PC-9 (cell line): ENCODE measurements at regions not wholly inside any gene's neighbourhood (a gene's known extent, or its start where the extent isn't known, plus 50 kb on each side); places are given as distances from the start of the nearest gene placed in this dataset.

ENCODE experiments used
- BruUV-seq: library from RNA; stranded (reverse); fragments of 400-500 nt; replicated peaks from 2 replicates; lab custom pipeline; 2021; lab: Mats Ljungman, UMichigan
- CTCF ChIA-PET: fragments of 300-600 bp; sonication (Branson Sonifier 250); formaldehyde crosslinking; loops from one replicate; lab custom pipeline; 2022; ENCODE audit warnings: antibody characterized with exemption; lab: Charles Lee
- POLR2A ChIA-PET: fragments of 300-600 bp; sonication (Branson Sonifier 250); formaldehyde crosslinking; loops from one replicate; lab custom pipeline; 2022; ENCODE audit warnings: antibody characterized with exemption; ENCODE audit not compliant: unreplicated experiment; lab: Charles Lee
- DNase-seq, 2 experiments: peaks; one replicate each; pipeline versions ENCODE4 v3.0.0 to v3.0.0-alpha.2; 2015 to 2022; ENCODE audit warnings: mixed read lengths in 1 of 2
- H2AFZ ChIP-seq: fragments of 200-600 bp; sonication (generic); 2 replicates; pipeline ENCODE4 v1.8.1; 2017; ENCODE audit warnings: antibody characterized with exemption
- H3F3A ChIP-seq: fragments of 200-600 bp; sonication (generic); 2 replicates; pipeline ENCODE4 v1.8.1; 2017; ENCODE audit warnings: antibody characterized with exemption, mild to moderate bottlenecking, low read depth; ENCODE audit not compliant: insufficient read depth
- H3K27ac ChIP-seq: fragments of 200-600 bp; sonication (generic); 2 replicates; pipeline ENCODE4 v1.6.1; 2016; ENCODE audit warnings: mixed run types
- H3K27me3 ChIP-seq: fragments of 200-600 bp; sonication (generic); 2 replicates; pipeline ENCODE4 v1.6.1; 2016; ENCODE audit warnings: low read depth, mixed run types; ENCODE audit not compliant: insufficient read depth
- H3K36me3 ChIP-seq: fragments of 200-600 bp; sonication (generic); 2 replicates; pipeline ENCODE4 v1.6.1; 2016; ENCODE audit warnings: low read depth, mixed run types
- H3K4me1 ChIP-seq: fragments of 200-600 bp; sonication (generic); replicated peaks from 2 replicates; pipeline ENCODE4 v1.6.1; 2016; ENCODE audit warnings: mixed run types; ENCODE audit not compliant: insufficient read depth
- H3K4me2 ChIP-seq: fragments of 200-600 bp; sonication (generic); 2 replicates; pipeline ENCODE4 v1.6.1; 2017; ENCODE audit warnings: mixed run types
- H3K4me3 ChIP-seq: fragments of 200-600 bp; sonication (generic); 2 replicates; pipeline ENCODE4 v1.6.1; 2016; ENCODE audit warnings: mixed run types
- H3K79me2 ChIP-seq: fragments of 200-600 bp; sonication (generic); 2 replicates; pipeline ENCODE4 v1.6.1; 2017; ENCODE audit warnings: low read depth, mixed run types
- H3K9me2 ChIP-seq: fragments of 200-600 bp; sonication (generic); 2 replicates; pipeline ENCODE4 v1.8.1; 2017; ENCODE audit warnings: mild to moderate bottlenecking; ENCODE audit not compliant: insufficient read depth
- H3K9me3 ChIP-seq: fragments of 200-600 bp; sonication (generic); 2 replicates; pipeline ENCODE4 v1.8.1; 2016; ENCODE audit warnings: low read depth; ENCODE audit not compliant: insufficient read depth
- H4K20me1 ChIP-seq: fragments of 200-600 bp; sonication (generic); 2 replicates; pipeline ENCODE4 v1.8.1; 2017; ENCODE audit not compliant: insufficient read depth
- EZH2 ChIP-seq: fragments of 200-600 bp; sonication (generic); IDR thresholded peaks from 2 replicates; pipeline ENCODE4 v1.8.0; 2017; ENCODE audit warnings: antibody characterized with exemption, low read depth
- intact Hi-C: fragments of 100-400 bp; cut with micrococcal nuclease; formaldehyde crosslinking; loops from one replicate; pipeline ENCODE4 v1.10.0; 2022; ENCODE audit not compliant: unreplicated experiment
- TF ChIP-seq, protein P1 (sequence below): fragments of 200-600 bp; sonication (generic); conservative IDR thresholded peaks from 2 replicates; pipeline ENCODE4 v1.6.1; 2017; ENCODE audit warnings: mixed run types, antibody characterized with exemption, mild to moderate bottlenecking, moderate library complexity

DNA sequence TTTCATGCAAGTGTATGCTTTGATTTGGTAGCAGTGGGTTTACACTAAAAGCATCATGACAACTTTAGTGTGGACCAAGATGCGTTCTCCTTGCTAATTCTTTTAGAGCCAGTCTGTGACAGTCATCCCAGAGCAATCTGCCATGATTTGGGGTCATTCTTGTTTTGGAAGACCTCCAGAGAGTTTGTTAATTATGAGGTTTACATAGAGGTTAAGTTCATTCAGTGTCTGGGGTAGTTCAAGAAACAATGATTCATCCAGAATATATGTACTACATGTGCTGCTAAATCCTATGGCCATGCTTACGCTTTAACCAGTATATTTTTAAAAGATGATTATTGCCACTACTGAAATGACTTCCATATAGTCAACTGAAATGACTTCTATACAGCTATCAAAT, 328.5 kb upstream of the AGA start:
- TF ChIP-seq, protein P1, sequence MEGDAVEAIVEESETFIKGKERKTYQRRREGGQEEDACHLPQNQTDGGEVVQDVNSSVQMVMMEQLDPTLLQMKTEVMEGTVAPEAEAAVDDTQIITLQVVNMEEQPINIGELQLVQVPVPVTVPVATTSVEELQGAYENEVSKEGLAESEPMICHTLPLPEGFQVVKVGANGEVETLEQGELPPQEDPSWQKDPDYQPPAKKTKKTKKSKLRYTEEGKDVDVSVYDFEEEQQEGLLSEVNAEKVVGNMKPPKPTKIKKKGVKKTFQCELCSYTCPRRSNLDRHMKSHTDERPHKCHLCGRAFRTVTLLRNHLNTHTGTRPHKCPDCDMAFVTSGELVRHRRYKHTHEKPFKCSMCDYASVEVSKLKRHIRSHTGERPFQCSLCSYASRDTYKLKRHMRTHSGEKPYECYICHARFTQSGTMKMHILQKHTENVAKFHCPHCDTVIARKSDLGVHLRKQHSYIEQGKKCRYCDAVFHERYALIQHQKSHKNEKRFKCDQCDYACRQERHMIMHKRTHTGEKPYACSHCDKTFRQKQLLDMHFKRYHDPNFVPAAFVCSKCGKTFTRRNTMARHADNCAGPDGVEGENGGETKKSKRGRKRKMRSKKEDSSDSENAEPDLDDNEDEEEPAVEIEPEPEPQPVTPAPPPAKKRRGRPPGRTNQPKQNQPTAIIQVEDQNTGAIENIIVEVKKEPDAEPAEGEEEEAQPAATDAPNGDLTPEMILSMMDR = no peak
- no peak for TF ChIP-seq EZH2
- Histone ChIP-seq H3K4me1 (no peaks in the 10 kb centered on the region), H3K27me3 (no peaks in the 10 kb centered on the region), H3K4me3 (no peak overlapping the region), H3K9me2 (no peaks in the 10 kb centered on the region), H4K20me1 (no peaks in the 10 kb centered on the region), H2AFZ (no peak overlapping the region), H3F3A (no peaks in the 10 kb centered on the region), H3K9me3 (no peaks in the 10 kb centered on the region), H3K27ac (no peak overlapping the region), H3K4me2 (no peak overlapping the region), H3K36me3 (no peaks in the 10 kb centered on the region), H3K79me2 (no peaks in the 10 kb centered on the region)
- CTCF ChIA-PET = no interaction called here
- POLR2A ChIA-PET = no interaction called here
- DNase-seq = no peak
- BruUV-seq = no TSS peak
- intact Hi-C loops = no loop called here

DNA sequence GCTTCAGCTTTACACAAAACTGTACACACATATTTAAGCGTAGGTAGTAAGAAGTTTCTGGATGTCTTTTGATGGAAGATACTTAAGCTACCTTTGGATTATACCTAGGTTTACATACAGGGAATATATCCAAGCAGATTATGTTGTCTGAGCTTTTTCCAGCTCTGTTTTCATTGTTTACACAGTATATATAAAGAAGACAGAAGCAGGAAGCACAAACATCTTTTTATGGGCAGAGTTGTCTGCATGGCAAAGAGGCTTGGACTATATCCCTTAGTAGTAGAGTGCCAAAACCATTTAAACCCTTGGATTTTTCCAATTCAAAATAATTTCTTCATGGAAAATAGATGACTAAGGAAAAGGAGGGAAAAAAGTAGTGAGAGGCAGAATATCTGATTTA, 329.4 kb upstream of the AGA start:
- intact Hi-C loops = no loop called here

DNA sequence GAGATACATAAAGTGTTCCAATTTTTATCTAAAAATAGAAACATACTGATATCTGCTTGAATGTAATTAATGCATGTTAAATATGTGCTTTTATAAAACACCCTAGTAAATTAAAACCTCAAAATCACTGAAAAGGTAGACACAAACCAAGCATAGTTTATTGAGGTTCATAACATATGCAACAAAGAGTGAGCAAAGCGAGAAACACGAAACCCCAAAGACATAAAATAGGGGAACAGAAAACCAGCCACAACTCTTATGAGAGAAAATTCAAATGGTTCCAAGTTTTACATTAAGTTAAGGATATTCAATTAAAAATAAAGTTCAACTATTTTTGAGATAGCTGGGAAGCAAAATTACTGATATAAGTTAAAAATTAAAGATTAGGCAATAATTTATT, 336.4 kb upstream of the AGA start:
- Histone ChIP-seq H3K27ac (no peak overlapping the region), H3K4me3 (no peak overlapping the region), H3K27me3 (no peaks in the 10 kb centered on the region), H3K36me3 (no peaks in the 10 kb centered on the region), H2AFZ (no peak overlapping the region), H3K4me2 (no peak overlapping the region), H3K4me1 (no peaks in the 10 kb centered on the region), H3F3A (no peaks in the 10 kb centered on the region), H4K20me1 (no peaks in the 10 kb centered on the region), H3K9me2 (no peaks in the 10 kb centered on the region), H3K9me3 (no peaks in the 10 kb centered on the region), H3K79me2 (no peaks in the 10 kb centered on the region)
- ChIA-PET POLR2A (no interaction called here), CTCF (no interaction called here)
- TF ChIP-seq, protein P1 = no peak
- no peak for TF ChIP-seq EZH2
- no TSS peak for BruUV-seq
- intact Hi-C loops = no loop called here
- no peak for DNase-seq

More for the DNA sequence above, 329.4 kb upstream of the AGA start:
- Histone ChIP-seq H3K79me2 (no peaks in the 10 kb centered on the region), H3K4me2 (no peak overlapping the region), H3K4me1 (no peaks in the 10 kb centered on the region), H3K27me3 (no peaks in the 10 kb centered on the region), H3K9me2 (no peaks in the 10 kb centered on the region), H3K9me3 (no peaks in the 10 kb centered on the region), H4K20me1 (no peaks in the 10 kb centered on the region), H2AFZ (no peak overlapping the region), H3F3A (no peaks in the 10 kb centered on the region), H3K36me3 (no peaks in the 10 kb centered on the region), H3K4me3 (no peak overlapping the region), H3K27ac (no peak overlapping the region)
- BruUV-seq = no TSS peak
- no peak for DNase-seq
- CTCF ChIA-PET = no interaction called here
- TF ChIP-seq EZH2 = no peak
- TF ChIP-seq, protein P1 = no peak
- POLR2A ChIA-PET = no interaction called here
